Naive thymus-derived CD4-positive, alpha-beta T cell (primary cell): ENCODE measurements at regions not wholly inside any gene's neighbourhood (a gene's known extent, or its start where the extent isn't known, plus 50 kb on each side); places are given as distances from the start of the nearest gene placed in this dataset.

ENCODE experiments used
- ATAC-seq: fragments of 150-1000 bp; cut with Tn5 transposase; 2 replicates; pipeline ENCODE4 v1.10.0; 2021; ENCODE audit warnings: mild to moderate bottlenecking, moderate library complexity
- CTCF ChIA-PET: fragments of 350-600 bp; sonication (Branson Sonifier 250); formaldehyde crosslinking; loops from one replicate; lab custom pipeline; 2021; ENCODE audit warnings: antibody characterized with exemption; lab: Charles Lee
- POLR2A ChIA-PET: fragments of 350-600 bp; sonication (Branson Sonifier 250); formaldehyde crosslinking; loops from one replicate; lab custom pipeline; 2021; ENCODE audit warnings: antibody characterized with exemption, inconsistent platforms; lab: Charles Lee
- DNase-seq, 9 donors: peaks; one replicate each; pipeline versions ENCODE4 v3.0.0 to v3.0.0-alpha.2; 2020 to 2022; ENCODE audit warnings: mixed read lengths in 1 of 9
- H3K27ac ChIP-seq: one replicate; pipeline ENCODE4 v1.7.0; 2013; ENCODE audit warnings: mild to moderate bottlenecking, low read depth, low read length, moderate library complexity
- H3K27me3 ChIP-seq, 2 donors: one replicate each; pipeline ENCODE4 v1.7.0; 2013; ENCODE audit warnings: low read length in 2 of 2, mild to moderate bottlenecking in 2 of 2, moderate library complexity in 2 of 2; ENCODE audit not compliant: control insufficient read depth in 2 of 2, insufficient read depth in 2 of 2
- H3K36me3 ChIP-seq, 3 experiments: 1 replicate in 2 of 3; 2 replicates in 1 of 3; pipeline ENCODE4 v1.7.0; 2013; ENCODE audit warnings: low read length in 3 of 3, mild to moderate bottlenecking in 3 of 3, moderate library complexity in 1 of 3; ENCODE audit not compliant: insufficient read depth in 3 of 3, control insufficient read depth in 2 of 3
- H3K4me1 ChIP-seq, 2 donors: one replicate each; pipeline ENCODE4 v1.7.0; 2013; ENCODE audit warnings: low read length in 2 of 2, mild to moderate bottlenecking in 2 of 2, moderate library complexity in 1 of 2; ENCODE audit not compliant: control insufficient read depth in 2 of 2, insufficient read depth in 2 of 2
- H3K4me3 ChIP-seq: 2 replicates; pipeline ENCODE4 v1.7.0; 2013; ENCODE audit warnings: mild to moderate bottlenecking, low read length
- H3K9me3 ChIP-seq, 3 experiments: 1 replicate in 2 of 3; 2 replicates in 1 of 3; pipeline ENCODE4 v1.7.0; 2013; ENCODE audit warnings: low read length in 3 of 3; ENCODE audit not compliant: control insufficient read depth in 2 of 3
- H3K27ac Mint-ChIP-seq, 9 donors: one replicate each; pipeline ENCODE4 v1.8.0; 2020 to 2022; ENCODE audit warnings: mixed read lengths in 9 of 9, mild to moderate bottlenecking in 8 of 9, moderate library complexity in 5 of 9, inconsistent platforms in 2 of 9
- H3K27me3 Mint-ChIP-seq, 5 donors: one replicate each; pipeline ENCODE4 v1.8.0; 2021 to 2022; ENCODE audit warnings: mixed read lengths in 5 of 5, mild to moderate bottlenecking in 1 of 5
- H3K36me3 Mint-ChIP-seq, 5 donors: one replicate each; pipeline ENCODE4 v1.8.0; 2020 to 2022; ENCODE audit warnings: mixed read lengths in 5 of 5, mild to moderate bottlenecking in 3 of 5, inconsistent platforms in 1 of 5
- H3K4me1 Mint-ChIP-seq, 7 donors: one replicate each; pipeline ENCODE4 v1.8.0; 2020 to 2022; ENCODE audit warnings: mixed read lengths in 7 of 7, mild to moderate bottlenecking in 3 of 7, inconsistent platforms in 1 of 7
- H3K4me3 Mint-ChIP-seq, 10 donors: one replicate each; pipeline ENCODE4 v1.8.0; 2020 to 2022; ENCODE audit warnings: mild to moderate bottlenecking in 10 of 10, mixed read lengths in 10 of 10, moderate library complexity in 6 of 10, inconsistent platforms in 2 of 10
- H3K9me3 Mint-ChIP-seq, 11 donors: one replicate each; pipeline ENCODE4 v1.8.0; 2020 to 2022; ENCODE audit warnings: mixed read lengths in 11 of 11, mild to moderate bottlenecking in 4 of 11, inconsistent platforms in 1 of 11, moderate library complexity in 1 of 11
- intact Hi-C, 2 donors: fragments of 100-400 bp; cut with micrococcal nuclease; formaldehyde crosslinking; loops; one replicate each; pipeline ENCODE4 v1.15.1; 2023

DNA sequence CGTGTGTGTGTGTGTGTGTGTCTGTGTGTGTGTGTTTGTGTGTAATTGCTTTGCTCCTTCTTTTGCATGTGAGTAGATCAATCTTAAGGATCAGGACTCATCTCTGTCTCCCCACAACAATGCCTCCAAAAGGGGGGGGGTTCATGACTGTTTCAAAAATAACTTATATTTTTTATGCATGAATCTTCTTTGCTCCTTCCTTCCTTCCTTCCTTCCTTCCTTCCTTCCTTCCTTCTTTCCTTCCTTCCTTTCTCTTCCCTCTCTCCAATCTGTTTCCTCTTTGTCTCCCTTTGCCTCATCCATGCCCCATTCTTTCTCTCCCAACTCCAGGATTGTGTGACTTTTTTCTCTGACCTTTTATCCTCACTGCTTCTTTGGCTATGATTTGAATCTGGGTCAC is 126.4 kb upstream of the OSMR start:
- no peak for DNase-seq
- POLR2A ChIA-PET = no interaction called here
- Histone ChIP-seq H3K36me3 (no peaks in the 10 kb centered on the region), H3K27ac (no peak overlapping the region), H3K4me3 (no peak overlapping the region), H3K27me3 (no peaks in the 10 kb centered on the region), H3K4me1 (no peaks in the 10 kb centered on the region), H3K9me3 (no peaks in the 10 kb centered on the region)
- no peak overlapping the region for H3K27ac Mint-ChIP-seq
- H3K36me3 Mint-ChIP-seq = no peaks in the 10 kb centered on the region
- CTCF ChIA-PET = no interaction called here
- H3K9me3 Mint-ChIP-seq = peaks cover 0 to 3% (median 0%) of the 10 kb centered on the region in 11 donors
- H3K4me3 Mint-ChIP-seq = no peak overlapping the region
- intact Hi-C loops = no loop called here
- H3K4me1 Mint-ChIP-seq = no peaks in the 10 kb centered on the region
- ATAC-seq = no peak
- peaks cover 0 to 31% (median 13%) of the 10 kb centered on the region in 5 donors for H3K27me3 Mint-ChIP-seq

DNA sequence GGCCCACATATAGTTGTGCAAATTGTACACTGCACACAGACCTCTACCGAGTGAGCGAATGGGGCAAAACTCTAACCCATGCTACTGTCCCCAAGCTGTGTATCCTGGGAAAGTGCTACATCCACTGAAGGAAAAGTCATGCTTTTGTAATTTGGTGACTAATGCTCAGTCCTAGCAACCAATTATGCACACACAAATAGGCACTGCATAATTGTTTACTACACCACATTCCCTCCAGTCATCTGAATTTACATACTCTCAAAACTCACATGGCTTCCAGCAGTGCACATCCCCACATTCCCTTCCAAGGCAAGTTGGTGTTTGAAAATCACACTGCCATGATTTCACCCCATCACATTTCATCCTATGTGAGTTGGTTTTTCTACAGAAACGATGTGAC is 125.9 kb upstream of the OSMR start:
- Mint-ChIP-seq H3K27me3 (peaks cover 0 to 31% (median 13%) of the 10 kb centered on the region in 5 donors), H3K9me3 (peaks cover 0 to 3% (median 0%) of the 10 kb centered on the region in 11 donors), H3K4me1 (no peaks in the 10 kb centered on the region), H3K36me3 (no peaks in the 10 kb centered on the region), H3K27ac (no peak overlapping the region), H3K4me3 (no peak overlapping the region)
- CTCF ChIA-PET = no interaction called here
- H3K9me3 ChIP-seq = no peaks in the 10 kb centered on the region
- DNase-seq (no peak), ATAC-seq (no peak)
- intact Hi-C loops = no loop called here
- POLR2A ChIA-PET = no interaction called here
- H3K4me3 ChIP-seq = no peak overlapping the region
- H3K4me1 ChIP-seq = no peaks in the 10 kb centered on the region
- no peak overlapping the region for H3K27ac ChIP-seq
- H3K27me3 ChIP-seq = no peaks in the 10 kb centered on the region
- H3K36me3 ChIP-seq = no peaks in the 10 kb centered on the region

DNA sequence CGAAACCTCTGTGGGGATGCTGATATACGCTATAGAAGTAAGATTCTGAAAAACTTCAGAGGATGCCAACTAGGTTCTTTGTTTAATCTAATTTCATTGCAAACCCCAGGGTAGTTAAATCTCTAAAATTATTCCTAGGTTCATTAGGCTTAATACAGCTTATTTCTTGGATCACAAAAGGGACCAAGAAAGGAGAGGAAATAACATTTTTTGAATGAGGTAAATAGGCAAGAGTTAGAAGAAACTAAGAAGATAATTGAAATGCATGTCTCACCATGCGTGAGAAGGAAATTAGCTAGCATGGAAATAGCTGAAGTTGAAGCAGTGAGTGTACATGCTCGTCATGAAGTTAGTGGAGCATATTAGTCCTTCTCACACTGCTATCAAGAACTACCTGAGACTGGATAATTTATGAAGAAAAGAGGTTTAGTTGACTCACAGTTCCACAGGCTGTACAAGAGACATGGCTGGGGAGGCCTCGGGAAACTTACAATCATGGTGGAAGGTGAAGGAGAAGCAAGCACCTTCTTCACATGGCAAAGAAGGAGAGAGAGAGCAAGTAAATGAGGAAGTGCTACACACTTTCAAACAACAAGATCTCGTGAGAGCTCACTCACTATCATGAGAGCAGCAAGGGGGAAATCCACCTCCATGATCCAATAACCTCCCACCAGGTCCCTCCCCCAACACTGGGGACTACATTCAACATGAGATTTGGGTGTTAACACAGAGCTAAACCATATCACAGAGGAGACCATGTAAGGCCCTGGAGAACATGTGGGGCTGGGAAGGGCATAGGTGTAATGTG is 125.1 kb upstream of the OSMR start:
- Mint-ChIP-seq H3K9me3 (peaks cover 0 to 3% (median 0%) of the 10 kb centered on the region in 11 donors), H3K4me3 (no peak overlapping the region), H3K27ac (no peak overlapping the region), H3K4me1 (no peaks in the 10 kb centered on the region), H3K36me3 (no peaks in the 10 kb centered on the region), H3K27me3 (peaks cover 0 to 37% (median 14%) of the 10 kb centered on the region in 5 donors)
- H3K4me3 ChIP-seq = no peak overlapping the region
- intact Hi-C loops = no loop called here
- no peak for ATAC-seq
- no peak overlapping the region for H3K27ac ChIP-seq
- H3K9me3 ChIP-seq = no peaks in the 10 kb centered on the region
- no peaks in the 10 kb centered on the region for H3K36me3 ChIP-seq
- no peaks in the 10 kb centered on the region for H3K4me1 ChIP-seq
- DNase-seq = no peak
- H3K27me3 ChIP-seq = no peaks in the 10 kb centered on the region
- POLR2A ChIA-PET = no interaction called here
- CTCF ChIA-PET = no interaction called here

DNA sequence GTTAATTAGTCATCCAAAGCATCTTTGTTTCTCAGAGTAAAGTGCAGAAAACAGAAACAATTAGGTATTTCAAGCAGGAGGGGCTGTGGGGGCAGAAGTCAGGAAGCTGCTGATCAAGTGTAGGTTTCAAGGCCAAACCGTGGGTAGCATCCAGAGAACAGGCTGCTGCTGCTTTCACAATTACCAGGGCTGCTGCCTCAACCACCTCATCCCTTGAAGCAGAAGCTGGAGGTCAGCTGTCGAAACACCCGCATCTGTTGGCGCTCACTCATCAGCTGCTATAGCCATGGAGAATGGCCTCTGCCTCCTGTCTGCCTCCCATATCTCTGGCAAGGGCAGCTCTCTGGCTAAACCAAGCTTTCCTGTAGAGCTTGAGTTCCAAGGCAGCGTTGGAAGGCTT is 122.9 kb upstream of the OSMR start:
- Histone ChIP-seq H3K36me3 (no peaks in the 10 kb centered on the region), H3K4me1 (no peaks in the 10 kb centered on the region), H3K27ac (no peak overlapping the region), H3K4me3 (no peak overlapping the region), H3K9me3 (no peaks in the 10 kb centered on the region), H3K27me3 (no peaks in the 10 kb centered on the region)
- Mint-ChIP-seq H3K4me1 (peaks cover 0 to 1% (median 0%) of the 10 kb centered on the region in 7 donors), H3K27me3 (peaks cover 0 to 48% (median 27%) of the 10 kb centered on the region in 5 donors), H3K36me3 (no peaks in the 10 kb centered on the region), H3K27ac (no peak overlapping the region), H3K4me3 (no peak overlapping the region), H3K9me3 (peaks cover 0 to 3% (median 0%) of the 10 kb centered on the region in 11 donors)
- ChIA-PET CTCF (no interaction called here), POLR2A (no interaction called here)
- no peak for ATAC-seq
- no peak for DNase-seq
- intact Hi-C loops = no loop called here

DNA sequence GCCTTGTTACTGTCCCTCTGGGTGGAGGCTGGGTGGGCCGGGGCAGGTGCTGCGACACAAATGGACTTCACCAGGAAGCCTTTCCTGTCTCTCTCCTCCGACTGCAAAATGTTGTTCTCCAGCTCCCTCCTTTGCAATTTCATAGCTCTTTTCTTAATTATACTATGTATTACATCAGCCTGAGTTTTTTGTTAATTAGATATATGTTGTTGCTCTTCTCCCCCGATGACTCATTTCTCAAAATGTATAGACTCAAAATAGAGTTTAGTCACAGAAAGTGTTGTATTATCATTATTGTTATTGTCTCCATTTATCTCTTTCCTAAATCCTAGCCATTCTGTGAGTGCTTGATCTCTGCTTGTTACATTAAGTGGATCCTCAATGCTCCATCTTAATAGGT is 122.4 kb upstream of the OSMR start:
- POLR2A ChIA-PET = no interaction called here
- Histone ChIP-seq H3K27ac (no peak overlapping the region), H3K4me1 (no peaks in the 10 kb centered on the region), H3K9me3 (no peaks in the 10 kb centered on the region), H3K4me3 (no peak overlapping the region), H3K27me3 (no peaks in the 10 kb centered on the region), H3K36me3 (no peaks in the 10 kb centered on the region)
- H3K27ac Mint-ChIP-seq = no peak overlapping the region
- H3K4me3 Mint-ChIP-seq = no peak overlapping the region
- CTCF ChIA-PET = no interaction called here
- H3K36me3 Mint-ChIP-seq = no peaks in the 10 kb centered on the region
- DNase-seq = no peak
- peaks cover 0 to 1% (median 0%) of the 10 kb centered on the region in 7 donors for H3K4me1 Mint-ChIP-seq
- no peak for ATAC-seq
- peaks cover 0 to 44% (median 28%) of the 10 kb centered on the region in 5 donors for H3K27me3 Mint-ChIP-seq
- peaks cover 0 to 3% (median 0%) of the 10 kb centered on the region in 11 donors for H3K9me3 Mint-ChIP-seq
- intact Hi-C loops = no loop called here

DNA sequence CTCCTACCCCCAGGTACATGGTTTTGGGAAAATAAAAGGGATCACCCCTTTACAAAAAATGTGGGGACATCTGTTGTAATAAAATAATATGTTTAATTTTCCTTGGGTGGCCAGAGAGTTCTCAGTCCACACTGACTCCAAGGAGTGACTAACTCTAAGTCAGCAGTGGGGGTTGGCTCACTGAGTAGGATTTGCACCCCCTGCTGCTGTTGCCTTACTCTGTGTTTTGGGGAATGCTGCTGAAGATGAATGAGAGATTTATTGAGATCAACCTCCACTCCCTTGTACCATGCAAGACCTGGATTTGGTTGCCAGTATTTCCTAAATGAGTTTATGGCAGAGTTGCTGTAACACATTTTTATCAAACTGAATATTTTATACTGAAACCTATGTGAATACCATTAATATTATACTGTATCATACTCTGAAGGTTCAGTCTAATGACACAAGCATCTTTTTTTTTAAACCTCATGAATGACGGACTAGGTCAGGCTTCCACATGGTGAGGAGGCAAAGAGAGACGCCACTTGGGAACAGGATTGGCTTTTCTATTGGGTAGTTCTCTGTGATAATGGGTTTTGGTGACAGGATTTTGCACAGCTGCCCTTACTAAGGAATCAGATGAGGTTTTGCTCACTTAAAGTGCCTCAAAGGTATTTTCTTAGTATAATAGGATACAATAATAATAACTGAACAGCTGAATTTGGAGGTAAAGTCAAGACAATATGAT is 121.3 kb upstream of the OSMR start:
- ChIA-PET CTCF (no interaction called here), POLR2A (no interaction called here)
- Histone ChIP-seq H3K9me3 (no peaks in the 10 kb centered on the region), H3K27me3 (no peaks in the 10 kb centered on the region), H3K27ac (no peak overlapping the region), H3K4me3 (no peak overlapping the region), H3K36me3 (no peaks in the 10 kb centered on the region), H3K4me1 (no peaks in the 10 kb centered on the region)
- Mint-ChIP-seq H3K27me3 (peaks cover 0 to 41% (median 27%) of the 10 kb centered on the region in 5 donors), H3K4me3 (no peak overlapping the region), H3K27ac (no peak overlapping the region), H3K36me3 (no peaks in the 10 kb centered on the region), H3K9me3 (peaks cover 0 to 3% (median 0%) of the 10 kb centered on the region in 11 donors), H3K4me1 (peaks cover 0 to 1% (median 0%) of the 10 kb centered on the region in 7 donors)
- ATAC-seq (no peak), DNase-seq (no peak)
- intact Hi-C loops = no loop called here
